GM23338 (cell line): ENCODE measurements at regions not wholly inside any gene's neighbourhood (a gene's known extent, or its start where the extent isn't known, plus 50 kb on each side); places are given as distances from the start of the nearest gene placed in this dataset.

Experiments
- CREB1 ChIP-seq: fragments of 250-450 bp; sonication (Bioruptor Pico); IDR thresholded peaks from 2 replicates; pipeline ENCODE4 v1.5.0; 2020; ENCODE audit warnings: low read depth, mild to moderate bottlenecking, moderate library complexity
- ETS1 ChIP-seq: IDR thresholded peaks from 2 replicates; pipeline ENCODE4 v1.6.1; 2016; ENCODE audit warnings: antibody characterized with exemption
- EZH2 ChIP-seq: fragments of 200-600 bp; sonication (generic); IDR thresholded peaks from one replicate; pipeline ENCODE4 v1.8.0; 2017; ENCODE audit warnings: antibody characterized with exemption, mild to moderate bottlenecking, low read depth; ENCODE audit not compliant: unreplicated experiment
- EZH2phosphoT487 ChIP-seq: fragments of 200-600 bp; sonication (generic); IDR thresholded peaks from one replicate; pipeline ENCODE4 v1.8.1; 2018; ENCODE audit warnings: antibody characterized with exemption; ENCODE audit not compliant: unreplicated experiment
- JUNB ChIP-seq: IDR thresholded peaks from one replicate; pipeline ENCODE4 v1.6.1; 2016; ENCODE audit warnings: antibody characterized with exemption; ENCODE audit not compliant: unreplicated experiment
- NANOG ChIP-seq: IDR thresholded peaks from 2 replicates; pipeline ENCODE4 v1.6.1; 2016; ENCODE audit warnings: antibody characterized with exemption, borderline replicate concordance
- POLR2AphosphoS5 ChIP-seq: IDR thresholded peaks from 2 replicates; pipeline ENCODE4 v1.6.1; 2016; ENCODE audit warnings: antibody characterized with exemption, low read depth
- REST ChIP-seq: IDR thresholded peaks from one replicate; pipeline ENCODE4 v1.6.1; 2018; ENCODE audit warnings: antibody characterized with exemption; ENCODE audit not compliant: unreplicated experiment
- STAT1 ChIP-seq: IDR thresholded peaks from one replicate; pipeline ENCODE4 v1.6.1; 2016; ENCODE audit warnings: antibody characterized with exemption; ENCODE audit not compliant: unreplicated experiment
- ZNF331 ChIP-seq: fragments of 250-450 bp; sonication (Bioruptor Pico); IDR thresholded peaks from 2 replicates; pipeline ENCODE4 v1.5.0; 2020; ENCODE audit warnings: low read depth, mild to moderate bottlenecking, moderate library complexity
- TF ChIP-seq, protein P1 (sequence below), 2 experiments: fragments of 200-600 bp in 1 of 2; sonication (generic) in 1 of 2; conservative IDR thresholded peaks; 2 replicates each; pipeline versions ENCODE4 v1.5.1 to v1.6.1; 2016 to 2017; ENCODE audit warnings: antibody characterized with exemption in 2 of 2, low read depth in 2 of 2, mild to moderate bottlenecking in 2 of 2, moderate library complexity in 1 of 2

GRCh38 chr6:84867521-84867920, 103.1 kb upstream of the TBX18 start:
- TF ChIP-seq POLR2AphosphoS5: no peak
- TF ChIP-seq, protein P1, sequence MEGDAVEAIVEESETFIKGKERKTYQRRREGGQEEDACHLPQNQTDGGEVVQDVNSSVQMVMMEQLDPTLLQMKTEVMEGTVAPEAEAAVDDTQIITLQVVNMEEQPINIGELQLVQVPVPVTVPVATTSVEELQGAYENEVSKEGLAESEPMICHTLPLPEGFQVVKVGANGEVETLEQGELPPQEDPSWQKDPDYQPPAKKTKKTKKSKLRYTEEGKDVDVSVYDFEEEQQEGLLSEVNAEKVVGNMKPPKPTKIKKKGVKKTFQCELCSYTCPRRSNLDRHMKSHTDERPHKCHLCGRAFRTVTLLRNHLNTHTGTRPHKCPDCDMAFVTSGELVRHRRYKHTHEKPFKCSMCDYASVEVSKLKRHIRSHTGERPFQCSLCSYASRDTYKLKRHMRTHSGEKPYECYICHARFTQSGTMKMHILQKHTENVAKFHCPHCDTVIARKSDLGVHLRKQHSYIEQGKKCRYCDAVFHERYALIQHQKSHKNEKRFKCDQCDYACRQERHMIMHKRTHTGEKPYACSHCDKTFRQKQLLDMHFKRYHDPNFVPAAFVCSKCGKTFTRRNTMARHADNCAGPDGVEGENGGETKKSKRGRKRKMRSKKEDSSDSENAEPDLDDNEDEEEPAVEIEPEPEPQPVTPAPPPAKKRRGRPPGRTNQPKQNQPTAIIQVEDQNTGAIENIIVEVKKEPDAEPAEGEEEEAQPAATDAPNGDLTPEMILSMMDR (conservative IDR thresholded peaks at IDR 0.05; ENCODE audit: low read depth in 2 of 2): no peak
- TF ChIP-seq REST: no peak
- TF ChIP-seq EZH2phosphoT487: no peak
- no peak for TF ChIP-seq EZH2
- TF ChIP-seq CREB1 (CRISPR knock-in tag): no peak
- no peak for TF ChIP-seq ETS1
- TF ChIP-seq ZNF331 (CRISPR knock-in tag): no peak
- TF ChIP-seq NANOG: no peak
- no peak for TF ChIP-seq STAT1
- TF ChIP-seq JUNB: no peak
